GM23338 (cell line): ENCODE measurements at regions not wholly inside any gene's neighbourhood (a gene's known extent, or its start where the extent isn't known, plus 50 kb on each side); places are given as distances from the start of the nearest gene placed in this dataset.

Source experiments
- ATAC-seq: fragments of 200-7000 bp; cut with Tn5 transposase; 3 replicates; pipeline ENCODE4 v1.9.1; 2020
- DNase-seq: peaks from one replicate; pipeline ENCODE4 v3.0.0-alpha.2; 2015; ENCODE audit warnings: low spot score
- H2AFZ ChIP-seq: fragments of 200-600 bp; sonication (generic); 2 replicates; pipeline ENCODE4 v1.8.0; 2016; ENCODE audit warnings: antibody characterized with exemption, mild to moderate bottlenecking, moderate library complexity
- H3F3A ChIP-seq: fragments of 200-600 bp; sonication (generic); replicated peaks from 2 replicates; pipeline ENCODE4 v1.8.0; 2017; ENCODE audit warnings: antibody characterized with exemption, mixed run types, low read depth
- H3K27ac ChIP-seq: fragments of 200-600 bp; sonication (generic); 2 replicates; pipeline ENCODE4 v1.6.1; 2016; ENCODE audit warnings: low read depth
- H3K27me3 ChIP-seq: fragments of 200-600 bp; sonication (generic); 2 replicates; pipeline ENCODE4 v1.8.0; 2016; ENCODE audit warnings: mild to moderate bottlenecking, mixed run types, moderate library complexity; ENCODE audit not compliant: insufficient read depth
- H3K36me3 ChIP-seq: fragments of 200-600 bp; sonication (generic); 2 replicates; pipeline ENCODE4 v1.8.0; 2016; ENCODE audit warnings: mild to moderate bottlenecking; ENCODE audit not compliant: insufficient read depth
- H3K4me1 ChIP-seq: fragments of 200-600 bp; sonication (generic); 2 replicates; pipeline ENCODE4 v1.8.0; 2016; ENCODE audit warnings: mild to moderate bottlenecking, moderate library complexity; ENCODE audit not compliant: insufficient read depth
- H3K4me2 ChIP-seq: fragments of 200-600 bp; sonication (generic); 2 replicates; pipeline ENCODE4 v1.7.1; 2017; ENCODE audit warnings: mixed run types
- H3K4me3 ChIP-seq: fragments of 200-600 bp; sonication (generic); 2 replicates; pipeline ENCODE4 v1.6.1; 2016; ENCODE audit warnings: mixed run types
- H3K79me2 ChIP-seq: fragments of 200-600 bp; sonication (generic); replicated peaks from 2 replicates; pipeline ENCODE4 v1.8.0; 2017; ENCODE audit warnings: mild to moderate bottlenecking; ENCODE audit not compliant: insufficient read depth
- H3K9me2 ChIP-seq: fragments of 200-600 bp; sonication (generic); 2 replicates; pipeline ENCODE4 v1.8.0; 2017; ENCODE audit not compliant: insufficient read depth
- H4K20me1 ChIP-seq: fragments of 200-600 bp; sonication (generic); replicated peaks from 2 replicates; pipeline ENCODE4 v1.8.0; 2017; ENCODE audit warnings: mild to moderate bottlenecking; ENCODE audit not compliant: insufficient read depth
- H3K27ac Mint-ChIP-seq: 2 replicates; pipeline ENCODE4 v1.8.0; 2020; ENCODE audit warnings: inconsistent platforms, mild to moderate bottlenecking, moderate library complexity, mixed read lengths
- H3K27me3 Mint-ChIP-seq: 3 replicates; pipeline ENCODE4 v1.8.0; 2022; ENCODE audit warnings: low read depth, mild to moderate bottlenecking, moderate library complexity, mixed read lengths, inconsistent platforms; ENCODE audit not compliant: insufficient read depth, poor library complexity
- H3K36me3 Mint-ChIP-seq: 3 replicates; pipeline ENCODE4 v1.8.0; 2021; ENCODE audit warnings: low read depth, mild to moderate bottlenecking, inconsistent platforms, moderate library complexity, mixed read lengths
- H3K4me1 Mint-ChIP-seq: 3 replicates; pipeline ENCODE4 v1.8.0; 2020; ENCODE audit warnings: mild to moderate bottlenecking, inconsistent platforms, mixed read lengths
- H3K4me3 Mint-ChIP-seq: 3 replicates; pipeline ENCODE4 v1.8.0; 2021; ENCODE audit warnings: moderate library complexity, mild to moderate bottlenecking, inconsistent platforms, mixed read lengths
- H3K9me3 Mint-ChIP-seq: 3 replicates; pipeline ENCODE4 v1.8.0; 2020; ENCODE audit warnings: moderate library complexity, mild to moderate bottlenecking, inconsistent platforms, mixed read lengths
- CREB1 ChIP-seq: fragments of 250-450 bp; sonication (Bioruptor Pico); IDR thresholded peaks from 2 replicates; pipeline ENCODE4 v1.5.0; 2020; ENCODE audit warnings: low read depth, mild to moderate bottlenecking, moderate library complexity
- ETS1 ChIP-seq: IDR thresholded peaks from 2 replicates; pipeline ENCODE4 v1.6.1; 2016; ENCODE audit warnings: antibody characterized with exemption
- EZH2 ChIP-seq: fragments of 200-600 bp; sonication (generic); IDR thresholded peaks from one replicate; pipeline ENCODE4 v1.8.0; 2017; ENCODE audit warnings: antibody characterized with exemption, mild to moderate bottlenecking, low read depth; ENCODE audit not compliant: unreplicated experiment
- EZH2phosphoT487 ChIP-seq: fragments of 200-600 bp; sonication (generic); IDR thresholded peaks from one replicate; pipeline ENCODE4 v1.8.1; 2018; ENCODE audit warnings: antibody characterized with exemption; ENCODE audit not compliant: unreplicated experiment
- JUNB ChIP-seq: IDR thresholded peaks from one replicate; pipeline ENCODE4 v1.6.1; 2016; ENCODE audit warnings: antibody characterized with exemption; ENCODE audit not compliant: unreplicated experiment
- NANOG ChIP-seq: IDR thresholded peaks from 2 replicates; pipeline ENCODE4 v1.6.1; 2016; ENCODE audit warnings: antibody characterized with exemption, borderline replicate concordance
- POLR2AphosphoS5 ChIP-seq: IDR thresholded peaks from 2 replicates; pipeline ENCODE4 v1.6.1; 2016; ENCODE audit warnings: antibody characterized with exemption, low read depth
- STAT1 ChIP-seq: IDR thresholded peaks from one replicate; pipeline ENCODE4 v1.6.1; 2016; ENCODE audit warnings: antibody characterized with exemption; ENCODE audit not compliant: unreplicated experiment
- ZNF114 ChIP-seq: fragments of 250-450 bp; sonication (Bioruptor Pico); IDR thresholded peaks from 2 replicates; pipeline ENCODE4 v1.5.0; 2020; ENCODE audit warnings: mild to moderate bottlenecking, moderate library complexity
- ZNF331 ChIP-seq: fragments of 250-450 bp; sonication (Bioruptor Pico); IDR thresholded peaks from 2 replicates; pipeline ENCODE4 v1.5.0; 2020; ENCODE audit warnings: low read depth, mild to moderate bottlenecking, moderate library complexity
- TF ChIP-seq, protein P1 (sequence below): fragments of 250-450 bp; sonication (Bioruptor Pico); IDR thresholded peaks from 2 replicates; pipeline ENCODE4 v1.5.0; 2020; ENCODE audit warnings: mild to moderate bottlenecking, moderate library complexity
- TF ChIP-seq, protein P2 (sequence below): IDR thresholded peaks from one replicate; pipeline ENCODE4 v1.6.1; 2018; ENCODE audit warnings: antibody characterized with exemption; ENCODE audit not compliant: unreplicated experiment
- TF ChIP-seq, protein P3 (sequence below), 2 experiments: fragments of 200-600 bp in 1 of 2; sonication (generic) in 1 of 2; conservative IDR thresholded peaks; 2 replicates each; pipeline versions ENCODE4 v1.5.1 to v1.6.1; 2016 to 2017; ENCODE audit warnings: antibody characterized with exemption in 2 of 2, low read depth in 2 of 2, mild to moderate bottlenecking in 2 of 2, moderate library complexity in 1 of 2

DNA sequence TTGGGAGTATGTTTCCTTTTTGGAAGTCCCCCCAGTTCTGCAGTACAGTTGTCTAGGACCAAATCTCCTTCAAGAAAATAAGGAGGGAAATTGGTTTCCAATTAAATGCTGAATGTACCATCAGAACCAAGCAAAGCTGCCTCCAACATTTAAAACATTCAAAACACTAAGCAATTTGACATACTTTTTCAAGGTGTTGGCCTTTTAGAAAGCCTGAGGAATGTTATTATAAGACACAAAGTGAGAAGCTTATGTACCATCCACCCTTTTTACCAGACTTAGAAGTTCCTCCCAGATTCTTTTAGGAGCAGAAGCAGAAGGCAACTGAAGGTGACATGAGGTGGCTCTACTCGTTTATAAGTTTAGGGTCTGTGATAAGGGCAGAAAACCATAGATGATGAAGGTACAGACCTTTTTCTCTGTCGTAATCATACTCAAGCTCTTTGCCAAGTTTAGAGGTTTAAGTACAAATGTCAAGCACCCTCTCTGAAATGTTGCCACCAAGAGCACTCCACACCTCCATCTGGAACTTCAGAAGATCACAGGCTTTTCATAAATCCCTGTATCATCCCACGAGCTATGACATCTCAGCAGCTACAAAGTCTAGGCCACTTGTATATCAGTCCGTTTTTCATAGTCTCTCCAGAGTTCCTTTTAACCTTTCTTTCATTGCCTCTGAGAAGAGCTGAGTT, 282.5 kb upstream of the THBS1 start:
- no peaks in the 10 kb centered on the region for H3K4me1 Mint-ChIP-seq
- no peak for ATAC-seq
- no peak overlapping the region for H3K27ac Mint-ChIP-seq
- Histone ChIP-seq H3K4me3 (no peak overlapping the region), H3K27me3 (no peaks in the 10 kb centered on the region), H3K4me2 (no peak overlapping the region), H4K20me1 (no peaks in the 10 kb centered on the region), H3K4me1 (no peaks in the 10 kb centered on the region), H3K79me2 (no peaks in the 10 kb centered on the region), H3K27ac (no peak overlapping the region), H2AFZ (no peak overlapping the region), H3F3A (no peaks in the 10 kb centered on the region), H3K36me3 (no peaks in the 10 kb centered on the region), H3K9me2 (0 out of 2 replicates have a peak, but pooled peaks cover 6% of the 10 kb centered on the region)
- H3K36me3 Mint-ChIP-seq: no peaks in the 10 kb centered on the region
- H3K27me3 Mint-ChIP-seq: no peaks in the 10 kb centered on the region
- TF ChIP-seq ZNF114 (CRISPR knock-in tag) (no peak), ETS1 (no peak), POLR2AphosphoS5 (no peak), JUNB (no peak), EZH2phosphoT487 (no peak), NANOG (no peak), EZH2 (no peak), CREB1 (CRISPR knock-in tag) (no peak), ZNF331 (CRISPR knock-in tag) (no peak), STAT1 (no peak)
- TF ChIP-seq, protein P1, sequence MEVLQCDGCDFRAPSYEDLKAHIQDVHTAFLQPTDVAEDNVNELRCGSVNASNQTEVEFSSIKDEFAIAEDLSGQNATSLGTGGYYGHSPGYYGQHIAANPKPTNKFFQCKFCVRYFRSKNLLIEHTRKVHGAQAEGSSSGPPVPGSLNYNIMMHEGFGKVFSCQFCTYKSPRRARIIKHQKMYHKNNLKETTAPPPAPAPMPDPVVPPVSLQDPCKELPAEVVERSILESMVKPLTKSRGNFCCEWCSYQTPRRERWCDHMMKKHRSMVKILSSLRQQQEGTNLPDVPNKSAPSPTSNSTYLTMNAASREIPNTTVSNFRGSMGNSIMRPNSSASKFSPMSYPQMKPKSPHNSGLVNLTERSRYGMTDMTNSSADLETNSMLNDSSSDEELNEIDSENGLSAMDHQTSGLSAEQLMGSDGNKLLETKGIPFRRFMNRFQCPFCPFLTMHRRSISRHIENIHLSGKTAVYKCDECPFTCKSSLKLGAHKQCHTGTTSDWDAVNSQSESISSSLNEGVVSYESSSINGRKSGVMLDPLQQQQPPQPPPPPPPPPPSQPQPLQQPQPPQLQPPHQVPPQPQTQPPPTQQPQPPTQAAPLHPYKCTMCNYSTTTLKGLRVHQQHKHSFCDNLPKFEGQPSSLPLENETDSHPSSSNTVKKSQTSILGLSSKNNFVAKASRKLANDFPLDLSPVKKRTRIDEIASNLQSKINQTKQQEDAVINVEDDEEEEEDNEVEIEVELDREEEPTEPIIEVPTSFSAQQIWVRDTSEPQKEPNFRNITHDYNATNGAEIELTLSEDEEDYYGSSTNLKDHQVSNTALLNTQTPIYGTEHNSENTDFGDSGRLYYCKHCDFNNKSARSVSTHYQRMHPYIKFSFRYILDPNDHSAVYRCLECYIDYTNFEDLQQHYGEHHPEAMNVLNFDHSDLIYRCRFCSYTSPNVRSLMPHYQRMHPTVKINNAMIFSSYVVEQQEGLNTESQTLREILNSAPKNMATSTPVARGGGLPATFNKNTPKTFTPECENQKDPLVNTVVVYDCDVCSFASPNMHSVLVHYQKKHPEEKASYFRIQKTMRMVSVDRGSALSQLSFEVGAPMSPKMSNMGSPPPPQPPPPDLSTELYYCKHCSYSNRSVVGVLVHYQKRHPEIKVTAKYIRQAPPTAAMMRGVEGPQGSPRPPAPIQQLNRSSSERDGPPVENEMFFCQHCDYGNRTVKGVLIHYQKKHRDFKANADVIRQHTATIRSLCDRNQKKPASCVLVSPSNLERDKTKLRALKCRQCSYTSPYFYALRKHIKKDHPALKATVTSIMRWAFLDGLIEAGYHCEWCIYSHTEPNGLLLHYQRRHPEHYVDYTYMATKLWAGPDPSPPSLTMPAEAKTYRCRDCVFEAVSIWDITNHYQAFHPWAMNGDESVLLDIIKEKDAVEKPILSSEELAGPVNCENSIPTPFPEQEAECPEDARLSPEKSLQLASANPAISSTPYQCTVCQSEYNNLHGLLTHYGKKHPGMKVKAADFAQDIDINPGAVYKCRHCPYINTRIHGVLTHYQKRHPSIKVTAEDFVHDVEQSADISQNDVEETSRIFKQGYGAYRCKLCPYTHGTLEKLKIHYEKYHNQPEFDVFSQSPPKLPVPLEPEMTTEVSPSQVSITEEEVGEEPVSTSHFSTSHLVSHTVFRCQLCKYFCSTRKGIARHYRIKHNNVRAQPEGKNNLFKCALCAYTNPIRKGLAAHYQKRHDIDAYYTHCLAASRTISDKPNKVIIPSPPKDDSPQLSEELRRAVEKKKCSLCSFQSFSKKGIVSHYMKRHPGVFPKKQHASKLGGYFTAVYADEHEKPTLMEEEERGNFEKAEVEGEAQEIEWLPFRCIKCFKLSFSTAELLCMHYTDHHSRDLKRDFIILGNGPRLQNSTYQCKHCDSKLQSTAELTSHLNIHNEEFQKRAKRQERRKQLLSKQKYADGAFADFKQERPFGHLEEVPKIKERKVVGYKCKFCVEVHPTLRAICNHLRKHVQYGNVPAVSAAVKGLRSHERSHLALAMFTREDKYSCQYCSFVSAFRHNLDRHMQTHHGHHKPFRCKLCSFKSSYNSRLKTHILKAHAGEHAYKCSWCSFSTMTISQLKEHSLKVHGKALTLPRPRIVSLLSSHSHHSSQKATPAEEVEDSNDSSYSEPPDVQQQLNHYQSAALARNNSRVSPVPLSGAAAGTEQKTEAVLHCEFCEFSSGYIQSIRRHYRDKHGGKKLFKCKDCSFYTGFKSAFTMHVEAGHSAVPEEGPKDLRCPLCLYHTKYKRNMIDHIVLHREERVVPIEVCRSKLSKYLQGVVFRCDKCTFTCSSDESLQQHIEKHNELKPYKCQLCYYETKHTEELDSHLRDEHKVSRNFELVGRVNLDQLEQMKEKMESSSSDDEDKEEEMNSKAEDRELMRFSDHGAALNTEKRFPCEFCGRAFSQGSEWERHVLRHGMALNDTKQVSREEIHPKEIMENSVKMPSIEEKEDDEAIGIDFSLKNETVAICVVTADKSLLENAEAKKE: no peak
- TF ChIP-seq, protein P2, sequence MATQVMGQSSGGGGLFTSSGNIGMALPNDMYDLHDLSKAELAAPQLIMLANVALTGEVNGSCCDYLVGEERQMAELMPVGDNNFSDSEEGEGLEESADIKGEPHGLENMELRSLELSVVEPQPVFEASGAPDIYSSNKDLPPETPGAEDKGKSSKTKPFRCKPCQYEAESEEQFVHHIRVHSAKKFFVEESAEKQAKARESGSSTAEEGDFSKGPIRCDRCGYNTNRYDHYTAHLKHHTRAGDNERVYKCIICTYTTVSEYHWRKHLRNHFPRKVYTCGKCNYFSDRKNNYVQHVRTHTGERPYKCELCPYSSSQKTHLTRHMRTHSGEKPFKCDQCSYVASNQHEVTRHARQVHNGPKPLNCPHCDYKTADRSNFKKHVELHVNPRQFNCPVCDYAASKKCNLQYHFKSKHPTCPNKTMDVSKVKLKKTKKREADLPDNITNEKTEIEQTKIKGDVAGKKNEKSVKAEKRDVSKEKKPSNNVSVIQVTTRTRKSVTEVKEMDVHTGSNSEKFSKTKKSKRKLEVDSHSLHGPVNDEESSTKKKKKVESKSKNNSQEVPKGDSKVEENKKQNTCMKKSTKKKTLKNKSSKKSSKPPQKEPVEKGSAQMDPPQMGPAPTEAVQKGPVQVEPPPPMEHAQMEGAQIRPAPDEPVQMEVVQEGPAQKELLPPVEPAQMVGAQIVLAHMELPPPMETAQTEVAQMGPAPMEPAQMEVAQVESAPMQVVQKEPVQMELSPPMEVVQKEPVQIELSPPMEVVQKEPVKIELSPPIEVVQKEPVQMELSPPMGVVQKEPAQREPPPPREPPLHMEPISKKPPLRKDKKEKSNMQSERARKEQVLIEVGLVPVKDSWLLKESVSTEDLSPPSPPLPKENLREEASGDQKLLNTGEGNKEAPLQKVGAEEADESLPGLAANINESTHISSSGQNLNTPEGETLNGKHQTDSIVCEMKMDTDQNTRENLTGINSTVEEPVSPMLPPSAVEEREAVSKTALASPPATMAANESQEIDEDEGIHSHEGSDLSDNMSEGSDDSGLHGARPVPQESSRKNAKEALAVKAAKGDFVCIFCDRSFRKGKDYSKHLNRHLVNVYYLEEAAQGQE: no peak
- TF ChIP-seq, protein P3, sequence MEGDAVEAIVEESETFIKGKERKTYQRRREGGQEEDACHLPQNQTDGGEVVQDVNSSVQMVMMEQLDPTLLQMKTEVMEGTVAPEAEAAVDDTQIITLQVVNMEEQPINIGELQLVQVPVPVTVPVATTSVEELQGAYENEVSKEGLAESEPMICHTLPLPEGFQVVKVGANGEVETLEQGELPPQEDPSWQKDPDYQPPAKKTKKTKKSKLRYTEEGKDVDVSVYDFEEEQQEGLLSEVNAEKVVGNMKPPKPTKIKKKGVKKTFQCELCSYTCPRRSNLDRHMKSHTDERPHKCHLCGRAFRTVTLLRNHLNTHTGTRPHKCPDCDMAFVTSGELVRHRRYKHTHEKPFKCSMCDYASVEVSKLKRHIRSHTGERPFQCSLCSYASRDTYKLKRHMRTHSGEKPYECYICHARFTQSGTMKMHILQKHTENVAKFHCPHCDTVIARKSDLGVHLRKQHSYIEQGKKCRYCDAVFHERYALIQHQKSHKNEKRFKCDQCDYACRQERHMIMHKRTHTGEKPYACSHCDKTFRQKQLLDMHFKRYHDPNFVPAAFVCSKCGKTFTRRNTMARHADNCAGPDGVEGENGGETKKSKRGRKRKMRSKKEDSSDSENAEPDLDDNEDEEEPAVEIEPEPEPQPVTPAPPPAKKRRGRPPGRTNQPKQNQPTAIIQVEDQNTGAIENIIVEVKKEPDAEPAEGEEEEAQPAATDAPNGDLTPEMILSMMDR (conservative IDR thresholded peaks at IDR 0.05; ENCODE audit: low read depth in 2 of 2): no peak
- H3K9me3 Mint-ChIP-seq: no peaks in the 10 kb centered on the region
- no peak for DNase-seq
- H3K4me3 Mint-ChIP-seq: no peak overlapping the region
